Sigmoid colon (tissue), 6 donors: ENCODE measurements at regions not wholly inside any gene's neighbourhood (a gene's known extent, or its start where the extent isn't known, plus 50 kb on each side); places are given as distances from the start of the nearest gene placed in this dataset.
A peak's percentile ranks its signal among the peaks of the same experiment; 100 is the strongest.
"Not testable (repeated sequence)": the region's sequence is repeated elsewhere in the genome, so short reads cannot be mapped to it uniquely, and the experiment has no call there.

Experiments used
- DNase-seq: peaks from one replicate; pipeline ENCODE4 v3.0.0-alpha.2; 2019
- H3K27ac ChIP-seq, 4 donors: fragments of 200-600 bp; sonication (generic); one replicate each; pipeline ENCODE4 v1.5.1; 2016 to 2019; ENCODE audit warnings: mild to moderate bottlenecking in 1 of 4
- H3K27me3 ChIP-seq, 3 donors: fragments of 200-600 bp; sonication (generic); one replicate each; pipeline ENCODE4 v1.5.1; 2019; ENCODE audit warnings: mild to moderate bottlenecking in 1 of 3
- H3K36me3 ChIP-seq, 4 donors: fragments of 200-600 bp; sonication (generic); one replicate each; pipeline ENCODE4 v1.5.1; 2016 to 2019
- H3K4me1 ChIP-seq, 4 donors: fragments of 200-600 bp; sonication (generic); one replicate each; pipeline ENCODE4 v1.5.1; 2017 to 2019
- H3K4me3 ChIP-seq, 4 donors: fragments of 200-600 bp; sonication (generic); one replicate each; pipeline ENCODE4 v1.5.1; 2017 to 2019; ENCODE audit warnings: mild to moderate bottlenecking in 2 of 4, moderate library complexity in 1 of 4
- H3K9me3 ChIP-seq, 4 donors: fragments of 200-600 bp in 3 of 4; sonication (generic) in 3 of 4; one replicate each; pipeline versions ENCODE4 v1.5.1 to v1.6.1; 2013 to 2019
- CTCF ChIP-seq, 4 experiments: fragments of 450-650 bp in 3 of 4; fragments of 200-600 bp in 1 of 4; IDR thresholded peaks; one replicate each; pipeline ENCODE4 v1.5.1; 2016 to 2019; ENCODE audit warnings: antibody characterized with exemption in 4 of 4, mild to moderate bottlenecking in 3 of 4, moderate library complexity in 2 of 4
- EP300 ChIP-seq, 4 donors: sonication (generic); formaldehyde crosslinking; IDR thresholded peaks; one replicate each; pipeline ENCODE4 v1.6.1; 2017; ENCODE audit warnings: antibody characterized with exemption in 4 of 4
- POLR2A ChIP-seq, 2 donors: fragments of 450-650 bp; IDR thresholded peaks; one replicate each; pipeline ENCODE4 v1.6.1; 2016; ENCODE audit warnings: antibody characterized with exemption in 2 of 2, mild to moderate bottlenecking in 2 of 2, moderate library complexity in 2 of 2
- POLR2AphosphoS5 ChIP-seq, 4 donors: sonication (generic); formaldehyde crosslinking; IDR thresholded peaks; one replicate each; pipeline ENCODE4 v1.6.1; 2017; ENCODE audit warnings: antibody characterized with exemption in 4 of 4
- WGBS, 2 donors: extraction: QIAGEN DNeasy Blood & Tissue Kit; methylation state at CpG; one replicate each; pipeline ENCODE4 v1.1.7; 2013; 5-methylcytosine and 5-hydroxymethylcytosine counted together
- intact Hi-C: fragments of 100-400 bp; cut with DNase I; formaldehyde crosslinking; loops from one replicate; pipeline ENCODE4 v1.15.1; 2023
- donor health status: healthy with polysubstance abuse.
- donor health status: healthy.

- H3K4me3 ChIP-seq: no peak overlapping the region
- TF ChIP-seq EP300 (IDR thresholded peaks at IDR 0.05) (no peak), POLR2AphosphoS5 (IDR thresholded peaks at IDR 0.05) (no peak), POLR2A (IDR thresholded peaks at IDR 0.05) (no peak), CTCF (IDR thresholded peaks at IDR 0.05) (no peak)
- no peaks in the 10 kb centered on the region for H3K4me1 ChIP-seq
- DNase-seq: no peak
- H3K36me3 ChIP-seq: no peaks in the 10 kb centered on the region
- no peak overlapping the region for H3K27ac ChIP-seq
- H3K9me3 ChIP-seq: no peaks in the 10 kb centered on the region
- H3K27me3 ChIP-seq: no peaks in the 10 kb centered on the region
- intact Hi-C loops: no loop called here
These were observed 582.1 kb upstream of the HTR1E start for GRCh38 chr6:86355271-86355670.

DNA sequence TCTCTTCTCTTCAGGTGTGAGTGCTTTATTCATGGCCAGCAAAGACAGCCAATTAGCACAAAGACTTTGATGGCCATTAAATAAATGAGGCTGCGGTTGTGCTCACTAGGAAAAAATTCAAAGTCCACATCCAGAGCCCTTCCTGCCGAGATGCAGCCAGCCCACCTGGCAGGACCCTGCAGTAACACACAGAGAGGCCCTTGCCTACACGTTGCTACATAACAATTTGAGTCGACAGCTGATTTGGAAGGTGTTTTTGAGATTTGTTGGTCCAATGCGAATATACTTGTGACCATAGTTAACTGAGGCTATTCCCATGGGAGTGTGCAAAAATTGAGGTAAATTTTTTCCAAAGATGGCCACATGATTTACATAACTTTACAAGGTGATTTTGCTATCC, 605.4 kb upstream of the HTR1E start:
- DNase-seq: no peak
- Histone ChIP-seq H3K9me3 (peaks cover 0 to 3% (median 0%) of the 10 kb centered on the region in 4 donors), H3K27me3 (no peaks in the 10 kb centered on the region), H3K4me3 (no peak overlapping the region), H3K36me3 (no peaks in the 10 kb centered on the region), H3K4me1 (no peaks in the 10 kb centered on the region), H3K27ac (no peak overlapping the region)
- 56 to 57% methylated on average over 5 of the region's 5 CpGs for WGBS, 2 donors
- intact Hi-C loops: no loop called here
- no peak for TF ChIP-seq POLR2A (IDR thresholded peaks at IDR 0.05)
- no peak for TF ChIP-seq POLR2AphosphoS5 (IDR thresholded peaks at IDR 0.05)
- TF ChIP-seq CTCF (IDR thresholded peaks at IDR 0.05): no peak
- TF ChIP-seq EP300 (IDR thresholded peaks at IDR 0.05): no peak

DNA sequence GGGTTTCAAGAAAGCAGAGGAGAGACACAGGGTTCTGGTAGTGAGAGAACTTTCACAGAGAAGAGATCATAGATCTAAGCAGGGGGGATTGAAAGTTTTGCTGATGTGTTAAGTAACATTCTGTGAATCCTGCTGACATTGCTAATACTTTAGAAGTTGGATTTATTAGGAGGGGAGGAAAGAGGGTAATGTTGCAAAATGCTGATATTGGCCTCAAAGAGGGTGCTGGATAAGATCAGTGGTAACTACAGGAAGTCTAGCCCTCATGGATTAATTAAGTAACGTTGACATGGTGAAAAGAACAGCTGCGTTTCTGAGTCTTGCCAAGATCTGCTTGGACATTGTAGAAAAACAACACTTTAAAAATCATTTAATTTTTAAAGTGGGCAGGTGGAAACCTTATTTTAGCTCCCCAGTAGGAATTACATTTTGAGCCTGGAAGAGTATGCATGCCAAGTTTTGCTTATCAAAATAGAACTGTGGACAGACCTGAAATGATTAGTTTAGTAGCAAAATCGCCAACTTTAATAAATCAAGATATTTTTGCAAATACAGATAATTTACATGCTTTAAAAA, 606.0 kb upstream of the HTR1E start:
- Histone ChIP-seq H3K36me3 (no peaks in the 10 kb centered on the region), H3K4me3 (no peak overlapping the region), H3K27ac (peak overlapping the region in 1 of 4 donors; percentile 17), H3K4me1 (no peaks in the 10 kb centered on the region), H3K9me3 (peaks cover 0 to 3% (median 0%) of the 10 kb centered on the region in 4 donors), H3K27me3 (no peaks in the 10 kb centered on the region)
- intact Hi-C loops: no loop called here
- WGBS, 2 donors: 39 to 58% methylated on average over 3 of the region's 3 CpGs
- no peak for DNase-seq
- no peak for TF ChIP-seq CTCF (IDR thresholded peaks at IDR 0.05)
- TF ChIP-seq EP300 (IDR thresholded peaks at IDR 0.05): no peak
- TF ChIP-seq POLR2AphosphoS5 (IDR thresholded peaks at IDR 0.05): no peak
- no peak for TF ChIP-seq POLR2A (IDR thresholded peaks at IDR 0.05)

DNA sequence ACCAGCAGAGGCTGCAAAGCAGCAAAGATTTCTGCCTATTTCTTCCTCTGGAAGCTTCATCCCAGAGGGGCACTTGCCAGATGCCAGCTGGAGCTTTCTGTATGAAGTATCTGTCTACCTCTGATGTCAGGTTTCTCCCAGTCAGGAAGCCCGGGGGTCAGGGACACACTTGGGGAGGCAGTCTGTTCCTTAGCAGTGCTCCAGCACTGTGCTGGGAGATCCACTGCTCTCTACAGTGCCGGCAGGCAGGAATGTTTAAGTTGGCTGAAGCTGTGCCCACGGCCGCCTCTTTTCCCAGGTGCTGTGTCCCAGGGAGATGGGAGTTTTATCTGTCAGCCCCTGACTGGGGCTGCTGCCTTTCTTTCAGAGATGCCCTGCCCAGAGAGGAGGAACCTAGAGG, 631.1 kb upstream of the HTR1E start:
- Histone ChIP-seq H3K4me3 (no peak overlapping the region), H3K9me3 (no peaks in the 10 kb centered on the region), H3K36me3 (no peaks in the 10 kb centered on the region), H3K27ac (no peak overlapping the region), H3K27me3 (no peaks in the 10 kb centered on the region), H3K4me1 (no peaks in the 10 kb centered on the region)
- WGBS, 2 donors: 72 to 82% methylated on average over 4 of the region's 4 CpGs
- TF ChIP-seq EP300 (IDR thresholded peaks at IDR 0.05): no peak
- no peak for TF ChIP-seq CTCF (IDR thresholded peaks at IDR 0.05)
- TF ChIP-seq POLR2A (IDR thresholded peaks at IDR 0.05): no peak
- no peak for TF ChIP-seq POLR2AphosphoS5 (IDR thresholded peaks at IDR 0.05)
- DNase-seq: no peak
- intact Hi-C loops: no loop called here

DNA sequence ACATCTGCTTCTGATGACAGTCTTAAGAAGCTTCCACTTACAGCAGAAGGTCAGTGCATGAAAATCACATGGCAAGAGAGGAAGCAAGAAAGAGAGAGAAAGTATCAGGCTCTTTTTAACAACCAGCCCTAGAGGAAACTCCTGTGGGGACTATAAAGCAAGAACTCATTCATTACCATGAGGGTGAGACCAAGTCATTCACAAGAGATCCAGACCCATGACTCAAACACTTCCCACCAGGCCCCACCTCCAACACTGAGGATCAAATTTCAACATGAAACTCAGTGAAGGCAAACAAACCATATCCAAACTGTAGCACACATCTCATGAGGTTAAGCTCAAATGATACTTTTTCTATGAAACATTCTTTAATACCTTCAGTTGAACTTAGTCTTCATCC, 643.2 kb upstream of the SYNCRIP start:
- TF ChIP-seq POLR2AphosphoS5 (IDR thresholded peaks at IDR 0.05) (no peak), EP300 (IDR thresholded peaks at IDR 0.05) (no peak), CTCF (IDR thresholded peaks at IDR 0.05) (no peak), POLR2A (IDR thresholded peaks at IDR 0.05) (no peak)
- H3K4me3 ChIP-seq: no peak overlapping the region
- H3K27me3 ChIP-seq: no peaks in the 10 kb centered on the region
- intact Hi-C loops: no loop called here
- peaks cover 0 to 5% (median 0%) of the 10 kb centered on the region in 4 donors for H3K9me3 ChIP-seq
- H3K4me1 ChIP-seq: no peaks in the 10 kb centered on the region
- H3K36me3 ChIP-seq: no peaks in the 10 kb centered on the region
- DNase-seq: no peak
- no peak overlapping the region for H3K27ac ChIP-seq

GRCh38 chr6:86284809-86285480, 642.3 kb upstream of the SYNCRIP start:
- not testable (repeated sequence) for H3K4me3 ChIP-seq
- 91 to 93% methylated on average over 22 of the region's 22 CpGs for WGBS, 2 donors

DNA sequence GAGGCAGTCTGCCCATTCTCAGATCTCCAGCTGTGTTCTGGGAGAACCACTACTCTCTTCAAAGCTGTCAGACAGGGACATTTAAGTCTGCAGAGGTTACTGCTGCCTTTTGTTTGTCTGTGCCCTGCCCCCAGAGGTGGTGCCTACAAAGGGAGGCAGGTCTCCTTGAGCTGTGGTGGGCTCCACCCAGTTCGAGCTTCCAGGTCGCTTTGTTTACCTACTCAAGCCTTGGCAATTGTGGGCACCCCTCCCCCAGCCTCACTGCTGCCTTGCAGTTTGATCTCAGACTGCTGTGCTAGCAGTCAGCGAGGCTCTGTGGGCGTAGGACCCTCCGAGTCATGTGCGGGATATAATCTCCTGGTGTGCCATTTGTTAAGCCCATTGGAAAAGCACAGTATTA, 640.9 kb upstream of the SYNCRIP start:
- intact Hi-C loops, H3K27me3 ChIP-seq, H3K4me1 ChIP-seq, DNase-seq, H3K4me3 ChIP-seq, H3K27ac ChIP-seq, H3K36me3 ChIP-seq, H3K9me3 ChIP-seq: not testable (repeated sequence)
- 79 to 85% methylated on average over 6 of the region's 6 CpGs for WGBS, 2 donors

More at GRCh38 chr6:86284809-86285480, 642.3 kb upstream of the SYNCRIP start:
- intact Hi-C loops, H3K9me3 ChIP-seq, H3K36me3 ChIP-seq, H3K4me1 ChIP-seq, H3K27ac ChIP-seq, DNase-seq, H3K27me3 ChIP-seq: not testable (repeated sequence)
